ENCODE measurements at regions not wholly inside any gene's neighbourhood (a gene's known extent, or its start where the extent isn't known, plus 50 kb on each side); places are given as distances from the start of the nearest gene placed in this dataset.

DNA sequence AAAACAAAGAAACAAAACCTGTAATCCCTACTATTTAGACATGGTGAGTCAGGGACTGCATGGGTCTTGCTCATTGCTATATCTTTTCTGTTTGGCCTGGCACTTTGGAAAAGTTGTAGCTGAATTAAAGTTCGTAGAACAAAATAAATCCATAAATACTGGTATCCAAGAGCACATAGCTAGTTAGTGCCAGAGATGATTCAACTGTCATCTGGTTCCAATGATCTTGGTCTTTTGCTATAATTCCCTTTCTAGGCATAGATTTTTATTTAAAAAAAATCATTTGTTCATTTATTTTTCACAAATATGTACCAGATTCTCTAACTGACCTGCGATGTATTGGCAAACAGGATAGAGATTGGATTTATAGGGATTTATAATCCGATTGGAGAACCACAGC is 1436.1 kb upstream of the GOT2 start:
- no peak for DNase-seq (ENCODE audit: low read depth)
- TF ChIP-seq, protein P1, sequence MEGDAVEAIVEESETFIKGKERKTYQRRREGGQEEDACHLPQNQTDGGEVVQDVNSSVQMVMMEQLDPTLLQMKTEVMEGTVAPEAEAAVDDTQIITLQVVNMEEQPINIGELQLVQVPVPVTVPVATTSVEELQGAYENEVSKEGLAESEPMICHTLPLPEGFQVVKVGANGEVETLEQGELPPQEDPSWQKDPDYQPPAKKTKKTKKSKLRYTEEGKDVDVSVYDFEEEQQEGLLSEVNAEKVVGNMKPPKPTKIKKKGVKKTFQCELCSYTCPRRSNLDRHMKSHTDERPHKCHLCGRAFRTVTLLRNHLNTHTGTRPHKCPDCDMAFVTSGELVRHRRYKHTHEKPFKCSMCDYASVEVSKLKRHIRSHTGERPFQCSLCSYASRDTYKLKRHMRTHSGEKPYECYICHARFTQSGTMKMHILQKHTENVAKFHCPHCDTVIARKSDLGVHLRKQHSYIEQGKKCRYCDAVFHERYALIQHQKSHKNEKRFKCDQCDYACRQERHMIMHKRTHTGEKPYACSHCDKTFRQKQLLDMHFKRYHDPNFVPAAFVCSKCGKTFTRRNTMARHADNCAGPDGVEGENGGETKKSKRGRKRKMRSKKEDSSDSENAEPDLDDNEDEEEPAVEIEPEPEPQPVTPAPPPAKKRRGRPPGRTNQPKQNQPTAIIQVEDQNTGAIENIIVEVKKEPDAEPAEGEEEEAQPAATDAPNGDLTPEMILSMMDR (conservative IDR thresholded peaks at IDR 0.05; ENCODE audit: low read depth, low read length) = no peak
- no peak overlapping the region for H3K4me3 ChIP-seq (ENCODE audit: low read length)

DNA sequence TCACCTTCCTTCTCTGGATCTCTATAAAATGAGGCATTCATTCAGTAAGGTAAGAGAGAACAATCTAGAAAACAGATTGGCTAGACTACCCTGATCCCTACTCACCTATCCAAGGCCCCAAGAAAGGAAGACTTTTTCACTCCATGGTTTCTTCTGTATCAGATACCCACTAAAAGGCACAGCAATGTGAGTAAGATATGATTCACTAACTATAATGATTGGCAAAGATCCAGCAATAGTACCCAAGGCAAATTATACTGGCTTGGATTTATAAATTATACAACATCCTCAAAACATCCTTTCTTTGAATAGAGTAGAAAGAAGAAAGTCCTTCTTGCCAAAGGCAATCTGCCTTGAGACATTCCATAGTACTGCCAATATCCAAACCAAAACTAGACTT is 1432.0 kb upstream of the GOT2 start:
- DNase-seq (ENCODE audit: low read depth) = no peak
- TF ChIP-seq, protein P1 (conservative IDR thresholded peaks at IDR 0.05; ENCODE audit: low read depth, low read length) = no peak
- no peak overlapping the region for H3K4me3 ChIP-seq (ENCODE audit: low read length)

DNA sequence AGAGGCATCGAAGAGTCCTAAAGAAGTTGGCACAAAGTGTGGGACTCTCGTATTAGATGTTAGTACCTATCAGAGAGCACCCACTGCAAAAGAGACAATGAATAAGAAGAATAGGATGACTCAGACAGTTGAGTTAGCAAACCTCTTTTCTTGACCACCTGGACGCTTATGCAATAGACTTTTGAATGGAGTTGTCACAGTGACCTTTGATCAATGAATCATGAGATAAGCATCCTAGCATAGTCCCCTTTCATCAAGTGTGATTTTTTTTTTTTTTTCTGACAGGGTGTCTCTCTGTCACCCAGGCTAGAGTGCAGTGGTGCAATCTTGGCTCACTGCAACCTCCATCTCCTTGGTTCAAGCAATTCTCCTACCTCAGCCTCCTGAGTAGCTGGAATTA is 1417.9 kb upstream of the GOT2 start:
- no peak for DNase-seq (ENCODE audit: low read depth)
- no peak overlapping the region for H3K4me3 ChIP-seq (ENCODE audit: low read length)
- TF ChIP-seq, protein P1 (conservative IDR thresholded peaks at IDR 0.05; ENCODE audit: low read depth, low read length) = no peak

DNA sequence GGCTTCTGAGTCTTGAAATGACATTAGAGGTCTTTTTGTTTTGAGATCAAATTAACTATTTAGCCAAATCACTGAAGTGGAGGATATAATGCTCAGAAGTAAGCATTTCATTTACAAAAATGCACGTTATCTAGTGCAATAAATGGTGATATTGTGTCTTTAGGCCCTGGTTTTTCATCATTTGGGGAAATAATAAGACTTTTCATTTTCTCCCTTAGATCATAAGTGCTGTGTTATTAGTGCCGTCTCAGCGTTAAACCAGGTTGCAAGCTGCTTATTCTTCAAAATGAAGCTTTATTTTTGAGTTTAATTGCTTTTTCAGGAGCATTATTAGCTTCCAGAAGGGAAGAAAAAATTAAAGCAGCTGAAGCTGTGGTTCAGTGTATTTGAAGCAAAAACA is 1416.8 kb upstream of the GOT2 start:
- no peak overlapping the region for H3K4me3 ChIP-seq (ENCODE audit: low read length)
- DNase-seq (ENCODE audit: low read depth) = no peak
- TF ChIP-seq, protein P1 (conservative IDR thresholded peaks at IDR 0.05; ENCODE audit: low read depth, low read length) = no peak

DNA sequence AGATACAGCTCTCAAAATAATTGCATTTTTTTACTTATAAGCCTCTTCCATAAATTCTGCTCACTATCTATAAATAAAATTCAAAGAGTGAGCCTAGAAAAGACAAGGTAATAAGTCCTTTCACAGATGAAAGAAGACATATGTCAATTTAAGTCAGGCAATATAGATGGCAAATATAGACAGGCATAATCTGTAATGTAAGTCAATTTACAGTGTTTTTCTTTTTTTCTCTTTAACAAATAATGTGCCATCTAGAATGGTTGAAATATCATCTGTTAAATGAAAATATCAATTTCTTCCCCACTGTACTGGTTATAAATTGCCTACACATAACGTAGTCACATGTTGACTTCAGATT is 1409.2 kb upstream of the GOT2 start:
- TF ChIP-seq, protein P1 (conservative IDR thresholded peaks at IDR 0.05; ENCODE audit: low read depth, low read length) = no peak
- H3K4me3 ChIP-seq (ENCODE audit: low read length) = no peak overlapping the region
- DNase-seq (ENCODE audit: low read depth) = no peak

DNA sequence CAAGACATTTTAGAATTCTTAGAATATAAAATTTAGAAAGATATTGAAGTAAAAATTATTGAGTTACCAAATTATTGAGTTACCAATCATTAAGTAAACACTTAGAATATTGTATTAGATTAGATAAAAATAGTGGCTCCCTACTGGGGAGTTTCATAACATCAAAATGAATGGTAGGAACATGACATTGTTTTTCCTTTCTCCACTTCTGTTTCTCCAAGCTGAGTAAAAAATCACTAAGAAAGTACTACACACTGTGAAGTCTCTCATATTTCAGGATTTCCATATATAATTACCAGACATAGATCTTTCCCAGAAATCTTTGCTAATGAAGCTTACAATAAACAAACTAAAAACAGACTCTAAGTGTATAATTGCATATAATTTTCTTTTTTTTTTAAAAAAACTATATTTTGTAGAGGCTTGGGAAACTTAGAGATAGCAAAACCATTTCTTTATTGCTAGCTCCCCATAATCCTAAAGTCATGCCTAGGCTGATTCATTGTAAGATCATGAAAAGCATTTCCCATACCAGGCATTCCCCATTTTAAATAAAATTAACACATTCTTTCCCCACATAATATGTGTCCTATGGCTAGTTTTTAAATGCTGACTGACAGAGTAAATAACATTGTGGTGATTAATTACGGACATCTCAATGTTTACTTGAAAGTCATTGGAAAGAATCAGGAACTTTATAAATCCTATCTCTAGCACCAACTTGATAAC is 1408.7 kb upstream of the GOT2 start:
- TF ChIP-seq, protein P1 (conservative IDR thresholded peaks at IDR 0.05; ENCODE audit: low read depth, low read length) = no peak
- DNase-seq (ENCODE audit: low read depth) = peak; percentile 81
- no peak overlapping the region for H3K4me3 ChIP-seq (ENCODE audit: low read length)

DNA sequence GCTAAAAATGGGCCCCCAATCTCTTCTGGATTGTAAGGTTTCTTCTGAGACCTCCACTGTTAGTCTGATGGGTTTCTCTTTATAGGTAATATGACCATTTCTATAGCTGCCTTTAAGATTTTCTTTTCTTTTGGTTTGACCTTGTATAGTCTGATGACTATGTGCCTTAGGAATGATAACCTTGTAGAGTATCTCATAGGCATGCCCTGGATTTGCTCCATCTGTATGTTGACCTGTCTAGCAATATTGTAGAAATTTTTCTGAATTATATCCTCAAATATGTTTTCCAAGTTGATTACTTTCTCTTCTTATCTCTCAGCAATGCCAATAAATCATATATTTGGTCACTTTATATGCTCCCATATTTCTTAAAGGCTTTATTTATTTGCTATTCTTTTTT is 1403.8 kb upstream of the GOT2 start:
- no peak for DNase-seq (ENCODE audit: low read depth)
- H3K4me3 ChIP-seq (ENCODE audit: low read length) = no peak overlapping the region
- TF ChIP-seq, protein P1 (conservative IDR thresholded peaks at IDR 0.05; ENCODE audit: low read depth, low read length) = no peak
